Thyroid gland (tissue), 4 donors: ENCODE measurements at regions not wholly inside any gene's neighbourhood (a gene's known extent, or its start where the extent isn't known, plus 50 kb on each side); places are given as distances from the start of the nearest gene placed in this dataset.

ENCODE experiments used
- DNase-seq, 2 donors: peaks; one replicate each; pipeline ENCODE4 v3.0.0-alpha.2; 2019
- H3K27ac ChIP-seq, 3 donors: fragments of 200-600 bp; sonication (generic); 1 replicate in 2 of 3; 2 replicates in 1 of 3; pipeline ENCODE4 v1.5.1; 2016 to 2019; ENCODE audit warnings: mild to moderate bottlenecking in 1 of 3, moderate library complexity in 1 of 3
- H3K27me3 ChIP-seq: fragments of 200-600 bp; sonication (generic); one replicate; pipeline ENCODE4 v1.5.1; 2019
- H3K36me3 ChIP-seq, 2 donors: fragments of 200-600 bp; sonication (generic); one replicate each; pipeline ENCODE4 v1.5.1; 2016 to 2019
- H3K4me1 ChIP-seq, 2 donors: fragments of 200-600 bp; sonication (generic); one replicate each; pipeline ENCODE4 v1.5.1; 2017 to 2019
- H3K4me3 ChIP-seq, 3 donors: fragments of 200-600 bp; sonication (generic); replicated peaks in 1 of 3; 1 replicate in 2 of 3; 2 replicates in 1 of 3; pipeline ENCODE4 v1.5.1; 2016; ENCODE audit warnings: mild to moderate bottlenecking in 1 of 3
- H3K9me3 ChIP-seq: fragments of 200-600 bp; sonication (generic); one replicate; pipeline ENCODE4 v1.5.1; 2017
- POLR2A ChIP-seq, 2 donors: fragments of 450-650 bp; IDR thresholded peaks; one replicate each; pipeline ENCODE4 v1.6.1; 2017; ENCODE audit warnings: antibody characterized with exemption in 2 of 2, mild to moderate bottlenecking in 2 of 2, moderate library complexity in 1 of 2
- WGBS, 2 donors: methylation state at CpG; one replicate each; pipeline ENCODE4 v1.1.5; 2017; 5-methylcytosine and 5-hydroxymethylcytosine counted together
- intact Hi-C: fragments of 100-400 bp; cut with DNase I; formaldehyde crosslinking; loops from one replicate; pipeline ENCODE4 v1.15.1; 2023
- TF ChIP-seq, protein P1 (sequence below), 6 experiments: fragments of 200-600 bp in 3 of 6; fragments of 450-650 bp in 3 of 6; sonication (generic) in 3 of 6; IDR thresholded peaks; one replicate each; pipeline ENCODE4 v1.5.1; 2016 to 2019; ENCODE audit warnings: antibody characterized with exemption in 6 of 6, mild to moderate bottlenecking in 2 of 6, inconsistent platforms in 1 of 6, moderate library complexity in 1 of 6

DNA sequence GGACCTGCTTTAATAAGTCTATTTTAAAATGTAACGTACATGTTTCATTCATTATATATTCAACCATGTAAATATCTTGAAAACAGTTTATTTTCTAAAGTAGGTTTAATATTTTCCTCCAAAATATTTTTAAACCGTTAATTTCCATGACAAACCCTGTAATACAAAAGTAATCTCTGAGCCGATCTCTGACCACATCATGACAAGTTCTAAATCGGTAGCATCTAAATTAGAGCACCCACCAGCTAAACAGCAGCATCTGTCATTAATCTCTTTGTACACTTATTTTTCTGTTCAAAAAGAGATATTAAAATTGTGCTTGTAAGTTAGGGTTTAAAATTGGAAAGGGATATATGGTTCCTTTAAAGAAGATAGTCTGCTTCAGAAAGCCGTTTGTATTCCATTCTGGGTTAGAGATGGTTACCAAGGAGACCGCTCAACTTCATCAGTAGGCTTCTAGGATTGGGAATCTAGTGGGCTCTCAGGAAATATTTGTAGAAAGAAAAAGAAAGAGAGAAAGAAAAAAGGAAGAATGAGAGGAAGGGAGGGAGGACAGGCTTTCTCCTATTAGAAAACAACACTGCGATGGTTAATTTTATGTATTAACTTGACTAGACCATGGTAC is 232.5 kb upstream of the FOXN3 start:
- TF ChIP-seq POLR2A (IDR thresholded peaks at IDR 0.05) = no peak
- TF ChIP-seq, protein P1, sequence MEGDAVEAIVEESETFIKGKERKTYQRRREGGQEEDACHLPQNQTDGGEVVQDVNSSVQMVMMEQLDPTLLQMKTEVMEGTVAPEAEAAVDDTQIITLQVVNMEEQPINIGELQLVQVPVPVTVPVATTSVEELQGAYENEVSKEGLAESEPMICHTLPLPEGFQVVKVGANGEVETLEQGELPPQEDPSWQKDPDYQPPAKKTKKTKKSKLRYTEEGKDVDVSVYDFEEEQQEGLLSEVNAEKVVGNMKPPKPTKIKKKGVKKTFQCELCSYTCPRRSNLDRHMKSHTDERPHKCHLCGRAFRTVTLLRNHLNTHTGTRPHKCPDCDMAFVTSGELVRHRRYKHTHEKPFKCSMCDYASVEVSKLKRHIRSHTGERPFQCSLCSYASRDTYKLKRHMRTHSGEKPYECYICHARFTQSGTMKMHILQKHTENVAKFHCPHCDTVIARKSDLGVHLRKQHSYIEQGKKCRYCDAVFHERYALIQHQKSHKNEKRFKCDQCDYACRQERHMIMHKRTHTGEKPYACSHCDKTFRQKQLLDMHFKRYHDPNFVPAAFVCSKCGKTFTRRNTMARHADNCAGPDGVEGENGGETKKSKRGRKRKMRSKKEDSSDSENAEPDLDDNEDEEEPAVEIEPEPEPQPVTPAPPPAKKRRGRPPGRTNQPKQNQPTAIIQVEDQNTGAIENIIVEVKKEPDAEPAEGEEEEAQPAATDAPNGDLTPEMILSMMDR (IDR thresholded peaks at IDR 0.05) = no peak
- H3K36me3 ChIP-seq = no peaks in the 10 kb centered on the region
- intact Hi-C loops = no loop called here

DNA sequence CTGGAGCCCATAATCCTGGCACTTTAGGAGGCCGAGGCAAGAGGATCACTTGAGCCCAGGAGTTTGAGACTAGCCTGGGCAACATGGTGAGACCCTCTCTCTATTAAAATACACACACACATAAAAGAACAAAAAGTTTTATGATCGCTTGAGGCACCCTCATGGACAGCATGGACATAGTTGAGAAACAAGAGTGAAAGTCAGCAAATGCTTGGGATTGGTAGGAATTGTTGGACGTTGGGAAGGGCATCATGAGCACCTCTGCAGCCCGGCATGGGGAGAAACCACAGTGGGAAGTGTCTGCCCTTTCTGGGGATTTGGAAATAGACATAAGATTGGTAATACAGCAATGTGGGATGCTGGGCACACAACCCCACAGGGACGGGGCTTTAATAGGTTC is 231.9 kb upstream of the FOXN3 start:
- no peak overlapping the region for H3K4me3 ChIP-seq
- H3K36me3 ChIP-seq = no peaks in the 10 kb centered on the region
- DNase-seq = no peak
- TF ChIP-seq POLR2A (IDR thresholded peaks at IDR 0.05) = no peak
- TF ChIP-seq, protein P1 (IDR thresholded peaks at IDR 0.05) = no peak
- intact Hi-C loops = no loop called here
- 86 to 89% methylated on average over 5 of the region's 5 CpGs for WGBS, 2 donors
- H3K9me3 ChIP-seq = no peaks in the 10 kb centered on the region
- no peaks in the 10 kb centered on the region for H3K27me3 ChIP-seq
- H3K4me1 ChIP-seq = no peaks in the 10 kb centered on the region
- no peak overlapping the region for H3K27ac ChIP-seq

More for the DNA sequence above, 232.5 kb upstream of the FOXN3 start:
- 90 to 91% methylated on average over 7 of the region's 7 CpGs for WGBS, 2 donors
- Histone ChIP-seq H3K27me3 (no peaks in the 10 kb centered on the region), H3K4me3 (no peak overlapping the region), H3K9me3 (no peaks in the 10 kb centered on the region), H3K4me1 (no peaks in the 10 kb centered on the region), H3K27ac (no peak overlapping the region)
- DNase-seq = no peak

DNA sequence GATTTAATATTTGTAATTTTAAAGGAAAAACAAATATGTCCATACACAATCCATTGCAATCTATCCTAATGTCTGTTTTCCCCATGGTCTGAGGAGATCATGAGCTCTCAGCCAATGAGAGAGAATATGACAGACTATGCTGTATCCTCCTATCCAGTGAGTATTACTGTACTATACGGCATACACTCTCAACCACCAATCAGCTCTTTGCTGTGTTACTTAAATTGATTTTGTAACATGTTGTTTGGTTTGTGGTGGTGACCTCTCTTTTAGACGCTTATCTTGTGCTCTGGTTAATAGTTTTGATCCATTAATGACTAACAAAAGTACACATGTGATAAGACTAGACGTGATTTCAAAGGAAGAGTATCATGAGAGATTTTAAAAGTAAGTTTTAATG is 231.5 kb upstream of the FOXN3 start:
- H3K36me3 ChIP-seq = no peaks in the 10 kb centered on the region
- intact Hi-C loops = no loop called here
- H3K4me3 ChIP-seq = no peak overlapping the region
- no peak for DNase-seq
- H3K27me3 ChIP-seq = no peaks in the 10 kb centered on the region
- TF ChIP-seq POLR2A (IDR thresholded peaks at IDR 0.05) = no peak
- TF ChIP-seq, protein P1 (IDR thresholded peaks at IDR 0.05) = no peak
- WGBS, 2 donors = 84 to 92% methylated on average over 3 of the region's 3 CpGs
- no peaks in the 10 kb centered on the region for H3K9me3 ChIP-seq
- H3K4me1 ChIP-seq = no peaks in the 10 kb centered on the region
- H3K27ac ChIP-seq = no peak overlapping the region

DNA sequence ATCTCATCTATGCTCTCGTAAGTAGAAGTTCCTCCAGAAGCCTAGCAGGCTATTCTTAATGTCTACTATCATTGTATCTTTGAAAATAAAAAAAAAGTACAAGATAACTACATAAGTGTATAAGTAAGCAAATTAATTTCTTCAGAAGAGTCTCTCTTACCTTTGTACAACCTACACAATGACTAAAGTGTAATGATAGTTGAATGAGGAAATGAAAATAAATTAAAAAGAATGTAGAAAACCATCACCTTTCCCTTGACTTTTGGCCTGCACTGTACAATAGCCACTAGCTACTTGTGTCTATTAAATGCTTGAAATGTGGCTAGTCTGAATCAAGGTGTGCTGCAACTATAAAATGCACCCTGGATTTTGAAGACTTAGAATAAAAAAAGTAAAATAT is 229.9 kb upstream of the FOXN3 start:
- Histone ChIP-seq H3K27me3 (no peaks in the 10 kb centered on the region), H3K4me3 (no peak overlapping the region), H3K36me3 (no peaks in the 10 kb centered on the region), H3K27ac (no peak overlapping the region), H3K4me1 (no peaks in the 10 kb centered on the region), H3K9me3 (no peaks in the 10 kb centered on the region)
- intact Hi-C loops = no loop called here
- TF ChIP-seq, protein P1 (IDR thresholded peaks at IDR 0.05) = no peak
- TF ChIP-seq POLR2A (IDR thresholded peaks at IDR 0.05) = no peak
- 93 to 96% methylated on average over 1 of the region's 1 CpG for WGBS, 2 donors
- DNase-seq = no peak

DNA sequence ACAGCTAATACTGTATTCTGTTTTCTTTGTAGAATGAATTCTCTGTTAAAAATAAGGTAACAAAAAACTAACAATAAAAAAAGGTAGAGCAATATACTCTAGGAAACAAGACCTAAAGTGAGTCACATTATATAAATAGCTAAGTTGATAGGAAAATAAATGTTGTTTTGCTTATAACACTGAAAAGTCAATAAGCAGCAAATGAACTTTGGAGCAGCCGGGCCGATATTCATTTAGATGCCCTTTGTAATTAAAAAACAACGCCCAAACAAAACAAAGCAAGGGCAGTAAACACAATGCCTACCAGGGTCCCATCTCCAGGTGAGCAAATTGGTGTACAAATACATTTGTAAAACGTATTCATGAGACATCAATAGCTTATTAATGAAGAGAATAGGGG is 227.6 kb upstream of the FOXN3 start:
- intact Hi-C loops = no loop called here
- no peaks in the 10 kb centered on the region for H3K9me3 ChIP-seq

More for the DNA sequence above, 227.6 kb upstream of the FOXN3 start:
- Histone ChIP-seq H3K27ac (no peak overlapping the region), H3K36me3 (no peaks in the 10 kb centered on the region), H3K4me1 (no peaks in the 10 kb centered on the region), H3K4me3 (no peak overlapping the region), H3K27me3 (no peaks in the 10 kb centered on the region)
- no peak for DNase-seq
- WGBS, 2 donors = 88 to 95% methylated on average over 4 of the region's 4 CpGs
- TF ChIP-seq, protein P1 (IDR thresholded peaks at IDR 0.05) = no peak
- TF ChIP-seq POLR2A (IDR thresholded peaks at IDR 0.05) = no peak
